ENCODE measurements at regions not wholly inside any gene's neighbourhood (a gene's known extent, or its start where the extent isn't known, plus 50 kb on each side); places are given as distances from the start of the nearest gene placed in this dataset.

GRCh38 chr11:79919350-79919749 lies 478.5 kb upstream of the TENM4 start:
- no peaks in the 10 kb centered on the region for H3K9me3 ChIP-seq (ENCODE audit: control insufficient read depth, insufficient read depth, low read length)
- dilution Hi-C loops (cut with HindIII; ENCODE audit: low sequenced_read_pairs, unreplicated experiment) (no loop called here), intact Hi-C loops (cut with micrococcal nuclease) (no loop called here), in situ Hi-C loops (cut with MboI; ENCODE audit: low sequenced_read_pairs) (no loop called here)
- no peak overlapping the region for H3K4me3 ChIP-seq (ENCODE audit: insufficient read depth, low read depth, low read length)
- no peak overlapping the region for H4K8ac ChIP-seq (ENCODE audit: low read depth in 2 of 2, low read length in 2 of 2)
- H2BK20ac ChIP-seq (ENCODE audit: low read depth, low read length), result no peak overlapping the region
- H2AFZ ChIP-seq (replicated peaks; ENCODE audit: low read length, poor library complexity), result no peak overlapping the region
- H4K20me1 ChIP-seq (ENCODE audit: insufficient read depth, low read length), result no peaks in the 10 kb centered on the region
- ChIA-PET CTCF (no interaction called here), POLR2A (ENCODE audit: unreplicated experiment) (no interaction called here)
- no peak overlapping the region for H3K18ac ChIP-seq (ENCODE audit: low read depth, low read length)
- no peak for DNase-seq
- H2AK5ac ChIP-seq (ENCODE audit: low read depth, low read length), result no peak overlapping the region
- no peak overlapping the region for H3K14ac ChIP-seq (replicated peaks; ENCODE audit: low read depth, low read length)
- H3K27ac ChIP-seq (ENCODE audit: insufficient read depth, low read length), result no peak overlapping the region
- H3K27me3 ChIP-seq (ENCODE audit: control insufficient read depth, insufficient read depth, low read length), result no peaks in the 10 kb centered on the region
- no peak overlapping the region for H3K4ac ChIP-seq (ENCODE audit: low read depth, low read length)
- H2BK120ac ChIP-seq (ENCODE audit: low read depth, low read length), result no peak overlapping the region
- H3K56ac ChIP-seq (ENCODE audit: extremely low read depth, insufficient read depth, low read length), result no peak overlapping the region
- no peak for ATAC-seq (ENCODE audit: low read depth)
- no peak overlapping the region for H2BK5ac ChIP-seq (ENCODE audit: low read depth, low read length, poor library complexity, severe bottlenecking)
- H3K4me1 ChIP-seq (ENCODE audit: control insufficient read depth, insufficient read depth, low read length), result no peaks in the 10 kb centered on the region
- H3K79me1 ChIP-seq (ENCODE audit: low read depth in 1 of 2, low read length in 2 of 2), result no peaks in the 10 kb centered on the region
- no peak for TF ChIP-seq SMC3 (IDR thresholded peaks at IDR 0.05; ENCODE audit: low read depth, low read length)
- no peak overlapping the region for H2AK9ac ChIP-seq (replicated peaks; ENCODE audit: low read depth, low read length, poor library complexity)
- H3K36me3 ChIP-seq (ENCODE audit: control insufficient read depth, insufficient read depth, low read length), result no peaks in the 10 kb centered on the region
- H2BK15ac ChIP-seq (ENCODE audit: low read depth, low read length), result no peak overlapping the region
- no peaks in the 10 kb centered on the region for H3K9me1 ChIP-seq (ENCODE audit: insufficient read depth, low read length)
- no peak overlapping the region for H3K4me2 ChIP-seq (ENCODE audit: low read depth, low read length)
- BruUV-seq (replicated peaks), result no TSS peak
- H3K23ac ChIP-seq (ENCODE audit: low read depth, low read length), result no peak overlapping the region
- H4K91ac ChIP-seq (ENCODE audit: insufficient read depth, low read depth, low read length), result no peak overlapping the region
- no peak overlapping the region for H4K5ac ChIP-seq (ENCODE audit: low read depth, low read length)
- no peak overlapping the region for H3K9ac ChIP-seq (ENCODE audit: low read depth, low read length)
